ENCODE measurements at regions not wholly inside any gene's neighbourhood (a gene's known extent, or its start where the extent isn't known, plus 50 kb on each side); places are given as distances from the start of the nearest gene placed in this dataset.

DNA sequence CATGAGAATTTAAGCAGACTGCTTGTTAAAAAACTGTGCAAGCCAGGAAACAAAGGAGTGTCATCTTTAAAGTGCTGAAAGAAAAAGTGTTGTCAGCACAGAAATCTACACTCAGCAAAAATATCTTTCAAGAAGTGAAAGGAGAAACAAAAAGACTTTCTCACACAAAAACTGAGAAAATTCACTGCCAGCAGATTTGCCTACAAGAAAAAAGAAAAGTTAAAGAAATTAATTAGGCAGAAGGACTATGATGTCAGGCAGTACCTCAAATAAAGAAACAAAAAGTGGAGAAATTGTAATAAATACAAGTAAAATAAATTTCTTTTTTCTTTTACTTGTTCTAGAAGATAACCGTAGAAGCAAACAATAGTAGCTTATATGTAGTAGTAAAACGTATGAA lies 171.6 kb upstream of the CEP162 start:
- no peak for TF ChIP-seq FOXP2 (optimal IDR thresholded peaks at IDR 0.05; ENCODE audit: control extremely low read depth, extremely low read length, insufficient read depth)
- no peak for TF ChIP-seq POLR2AphosphoS5 (IDR thresholded peaks at IDR 0.05; ENCODE audit: borderline replicate concordance, low read depth, low read length)

Measured in SK-N-MC (cell line).